ENCODE measurements at regions not wholly inside any gene's neighbourhood (a gene's known extent, or its start where the extent isn't known, plus 50 kb on each side); places are given as distances from the start of the nearest gene placed in this dataset.
A peak's percentile ranks its signal among the peaks of the same experiment; 100 is the strongest.
"Not testable (repeated sequence)": the region's sequence is repeated elsewhere in the genome, so short reads cannot be mapped to it uniquely, and the experiment has no call there.

GRCh38 chr5:135776457-135776856 is 58.0 kb upstream of the SLC25A48 start:
- DNase-seq, result no peak

- DNase-seq, result no peak
Measured at GRCh38 chr5:135761746-135762145, 72.7 kb upstream of the SLC25A48 start.

GRCh38 chr5:135759149-135759784 is 75.2 kb upstream of the SLC25A48 start:
- no peak for DNase-seq

GRCh38 chr5:135753990-135754389 is 80.5 kb upstream of the SLC25A48 start:
- DNase-seq, result no peak

GRCh38 chr5:135750506-135750905 is 84.0 kb upstream of the SLC25A48 start:
- no peak for DNase-seq

- DNase-seq, result no peak
Measured at GRCh38 chr5:135747824-135748223, 86.6 kb upstream of the SLC25A48 start.

- no peak for DNase-seq
Measured at GRCh38 chr5:135745897-135746500, 88.5 kb upstream of the SLC25A48 start.

GRCh38 chr5:135743705-135744411 is 90.6 kb upstream of the SLC25A48 start:
- no peak for DNase-seq

GRCh38 chr5:135743181-135743580 is 91.3 kb upstream of the SLC25A48 start:
- DNase-seq, result no peak

- DNase-seq, result not testable (repeated sequence)
Measured at GRCh38 chr5:135742240-135742639, 92.2 kb upstream of the SLC25A48 start.

- no peak for DNase-seq
Measured at GRCh38 chr5:135741040-135741439, 93.4 kb upstream of the SLC25A48 start.

- no peak for DNase-seq
Measured at GRCh38 chr5:135740475-135740874, 94.0 kb upstream of the SLC25A48 start.

- peak; percentile 76 for DNase-seq
Measured at GRCh38 chr5:135739383-135739981, 95.0 kb upstream of the SLC25A48 start.

GRCh38 chr5:135738564-135738875 is 95.9 kb upstream of the SLC25A48 start:
- no peak for DNase-seq

- no peak for DNase-seq
Measured at GRCh38 chr5:135737701-135738563, 96.5 kb upstream of the SLC25A48 start.

- DNase-seq, result not testable (repeated sequence)
Measured at GRCh38 chr5:135736952-135737351, 97.5 kb upstream of the SLC25A48 start.

GRCh38 chr5:135735831-135736230 is 98.6 kb upstream of the SLC25A48 start:
- DNase-seq, result no peak

- DNase-seq, result not testable (repeated sequence)
Measured at GRCh38 chr5:135734956-135735355, 99.5 kb upstream of the SLC25A48 start.

GRCh38 chr5:135731034-135731433 is 103.4 kb upstream of the SLC25A48 start:
- DNase-seq, result not testable (repeated sequence)

GRCh38 chr5:135730161-135730560 is 104.3 kb upstream of the SLC25A48 start:
- not testable (repeated sequence) for DNase-seq

- peak; percentile 68 for DNase-seq
Measured at GRCh38 chr5:135729321-135729786, 105.1 kb upstream of the SLC25A48 start.

GRCh38 chr5:135724617-135725016 is 109.8 kb upstream of the SLC25A48 start:
- DNase-seq, result no peak

- no peak for DNase-seq
Measured at GRCh38 chr5:135723491-135723890, 111.0 kb upstream of the SLC25A48 start.
